Tibial nerve (tissue), 4 donors: ENCODE measurements at regions not wholly inside any gene's neighbourhood (a gene's known extent, or its start where the extent isn't known, plus 50 kb on each side); places are given as distances from the start of the nearest gene placed in this dataset.

Source experiments
- CTCF ChIP-seq, 5 experiments: fragments of 200-600 bp in 3 of 5; fragments of 450-650 bp in 2 of 5; sonication (generic) in 3 of 5; IDR thresholded peaks; one replicate each; pipeline ENCODE4 v1.5.1; 2016 to 2019; ENCODE audit warnings: antibody characterized with exemption in 5 of 5, mild to moderate bottlenecking in 3 of 5, moderate library complexity in 2 of 5
- EP300 ChIP-seq, 2 donors: sonication (generic); formaldehyde crosslinking; IDR thresholded peaks; one replicate each; pipeline ENCODE4 v1.6.1; 2017; ENCODE audit warnings: antibody characterized with exemption in 2 of 2, mild to moderate bottlenecking in 1 of 2
- POLR2A ChIP-seq, 2 donors: fragments of 450-650 bp; IDR thresholded peaks; one replicate each; pipeline ENCODE4 v1.6.1; 2017; ENCODE audit warnings: antibody characterized with exemption in 2 of 2, mild to moderate bottlenecking in 2 of 2, moderate library complexity in 2 of 2

GRCh38 chr9:86577420-86578333 is 223.5 kb upstream of the TUT7 start:
- TF ChIP-seq POLR2A (IDR thresholded peaks at IDR 0.05): no peak
- no peak for TF ChIP-seq CTCF (IDR thresholded peaks at IDR 0.05)
- no peak for TF ChIP-seq EP300 (IDR thresholded peaks at IDR 0.05)
